Right lobe of liver (tissue), 6 donors: ENCODE measurements at regions not wholly inside any gene's neighbourhood (a gene's known extent, or its start where the extent isn't known, plus 50 kb on each side); places are given as distances from the start of the nearest gene placed in this dataset.

Experiments
- ATAC-seq, 4 donors: fragments of 200-7000 bp; cut with Tn5 transposase; one replicate each; pipeline ENCODE4 v1.9.1; 2020; ENCODE audit warnings: mild to moderate bottlenecking in 4 of 4, moderate library complexity in 4 of 4
- DNase-seq, 3 donors: peaks; one replicate each; pipeline ENCODE4 v3.0.0-alpha.2; 2020
- H3K27ac ChIP-seq, 3 donors: fragments of 200-600 bp; one replicate each; pipeline ENCODE4 v1.8.0; 2022
- H3K27me3 ChIP-seq, 2 donors: fragments of 200-600 bp; one replicate each; pipeline ENCODE4 v1.8.0; 2022
- H3K36me3 ChIP-seq, 4 donors: fragments of 200-600 bp; sonication (generic) in 1 of 4; one replicate each; pipeline versions ENCODE4 v1.5.1 to v1.8.0; 2017 to 2022; ENCODE audit warnings: control low read depth in 1 of 4
- H3K4me1 ChIP-seq, 4 donors: fragments of 200-600 bp; sonication (generic) in 1 of 4; one replicate each; pipeline versions ENCODE4 v1.5.1 to v1.8.0; 2017 to 2022; ENCODE audit warnings: control low read depth in 1 of 4
- H3K4me3 ChIP-seq, 3 donors: fragments of 200-600 bp; one replicate each; pipeline ENCODE4 v1.8.0; 2022
- H3K9me3 ChIP-seq, 4 donors: fragments of 200-600 bp; sonication (generic) in 1 of 4; one replicate each; pipeline versions ENCODE4 v1.5.1 to v1.8.0; 2017 to 2022; ENCODE audit warnings: control low read depth in 1 of 4
- CTCF ChIP-seq, 4 donors: fragments of 200-600 bp in 3 of 4; fragments of 450-650 bp in 1 of 4; IDR thresholded peaks; one replicate each; pipeline versions ENCODE4 v1.5.1 to v1.8.0; 2016 to 2022; ENCODE audit warnings: antibody characterized with exemption in 4 of 4, mild to moderate bottlenecking in 2 of 4
- POLR2A ChIP-seq: fragments of 450-650 bp; IDR thresholded peaks from one replicate; pipeline ENCODE4 v1.6.1; 2017; ENCODE audit warnings: antibody characterized with exemption, mild to moderate bottlenecking
- WGBS: methylation state at CpG from one replicate; pipeline ENCODE4 v1.1.6; 2018; ENCODE audit warnings: low coverage, low lambda C conversion rate; ENCODE audit not compliant: insufficient coverage; ENCODE audit errors: missing lambda C conversion rate; 5-methylcytosine and 5-hydroxymethylcytosine counted together
- intact Hi-C, 2 donors: fragments of 100-400 bp; cut with DNase I; formaldehyde crosslinking; loops; one replicate each; pipeline versions ENCODE4 v1.11.2 to v1.14.1; 2022
- donor health status: DM: no; HTN: yes; CAD: no.
- donor health status: DM: no; HTN: no; CAD: no.
- donor health status: DM: no; HTN: no; CAD: no.
- donor health status: DM: no; HTN: yes; CAD: no.
- donor health status: DM: no; HTN: yes; CAD: no.

GRCh38 chr12:58481811-58482210 is 438.5 kb downstream of the LRIG3 start:
- ATAC-seq (no peak), DNase-seq (no peak)
- no peak overlapping the region for H3K4me3 ChIP-seq
- intact Hi-C loops = no loop called here
- H3K4me1 ChIP-seq = no peaks in the 10 kb centered on the region
- 30% methylated on average over 3 of the region's 3 CpGs for WGBS
- H3K9me3 ChIP-seq = no peaks in the 10 kb centered on the region
- no peaks in the 10 kb centered on the region for H3K36me3 ChIP-seq
- H3K27me3 ChIP-seq = no peaks in the 10 kb centered on the region
- H3K27ac ChIP-seq = no peak overlapping the region
- TF ChIP-seq POLR2A = no peak
- TF ChIP-seq CTCF (IDR thresholded peaks at IDR 0.05) = no peak

- Histone ChIP-seq H3K4me3 (no peak overlapping the region), H3K9me3 (no peaks in the 10 kb centered on the region), H3K27me3 (no peaks in the 10 kb centered on the region), H3K36me3 (no peaks in the 10 kb centered on the region), H3K4me1 (no peaks in the 10 kb centered on the region), H3K27ac (no peak overlapping the region)
- ATAC-seq (no peak), DNase-seq (no peak)
- intact Hi-C loops = no loop called here
- no peak for TF ChIP-seq POLR2A
- TF ChIP-seq CTCF (IDR thresholded peaks at IDR 0.05) = no peak
- 9% methylated on average over 1 of the region's 1 CpG for WGBS
Observed at GRCh38 chr12:58487255-58487654, 433.0 kb downstream of the LRIG3 start.

- intact Hi-C loops = no loop called here
- 31% methylated on average over 1 of the region's 1 CpG for WGBS
- ATAC-seq = no peak
- Histone ChIP-seq H3K27me3 (no peaks in the 10 kb centered on the region), H3K9me3 (no peaks in the 10 kb centered on the region), H3K4me1 (no peaks in the 10 kb centered on the region), H3K27ac (no peak overlapping the region), H3K36me3 (no peaks in the 10 kb centered on the region), H3K4me3 (no peak overlapping the region)
- TF ChIP-seq POLR2A (no peak), CTCF (IDR thresholded peaks at IDR 0.05) (no peak)
- no peak for DNase-seq
Observed at GRCh38 chr12:58487678-58488161, 432.6 kb downstream of the LRIG3 start.

- 45% methylated on average over 1 of the region's 1 CpG for WGBS
- intact Hi-C loops = no loop called here
- H3K27ac ChIP-seq = no peak overlapping the region
- peak; percentile 74 to 88 (median 78) for ATAC-seq
- DNase-seq = peak in 1 of 3 donors; percentile 16
- no peak overlapping the region for H3K4me3 ChIP-seq
- no peak for TF ChIP-seq CTCF (IDR thresholded peaks at IDR 0.05)
- no peak for TF ChIP-seq POLR2A
- no peaks in the 10 kb centered on the region for H3K27me3 ChIP-seq
- no peaks in the 10 kb centered on the region for H3K4me1 ChIP-seq
- H3K36me3 ChIP-seq = no peaks in the 10 kb centered on the region
- H3K9me3 ChIP-seq = no peaks in the 10 kb centered on the region
Observed at GRCh38 chr12:58489394-58489793, 430.9 kb downstream of the LRIG3 start.

- TF ChIP-seq POLR2A = no peak
- no peak for TF ChIP-seq CTCF (IDR thresholded peaks at IDR 0.05)
- Histone ChIP-seq H3K27ac (no peak overlapping the region), H3K4me1 (no peaks in the 10 kb centered on the region), H3K27me3 (no peaks in the 10 kb centered on the region), H3K36me3 (no peaks in the 10 kb centered on the region), H3K9me3 (no peaks in the 10 kb centered on the region), H3K4me3 (no peak overlapping the region)
- 77% methylated on average over 3 of the region's 3 CpGs for WGBS
- DNase-seq = no peak
- ATAC-seq = no peak
- intact Hi-C loops = no loop called here
Observed at GRCh38 chr12:58491306-58491705, 429.0 kb downstream of the LRIG3 start.
